Thoracic aorta (tissue), 2 donors: ENCODE measurements at regions not wholly inside any gene's neighbourhood (a gene's known extent, or its start where the extent isn't known, plus 50 kb on each side); places are given as distances from the start of the nearest gene placed in this dataset.

Experiments used
- ATAC-seq: fragments of 150-250 bp; one replicate; pipeline ENCODE4 v1.8.0; 2017; ENCODE audit warnings: low read depth; ENCODE audit not compliant: insufficient number of reproducible peaks, low FRiP score
- DNase-seq: peaks from one replicate; pipeline ENCODE4 v3.0.0-alpha.2; 2020; ENCODE audit warnings: low spot score
- H3K27ac ChIP-seq, 2 donors: fragments of 200-600 bp; sonication (generic); 1 replicate in 1 of 2; 2 replicates in 1 of 2; pipeline ENCODE4 v1.5.1; 2016; ENCODE audit warnings: mild to moderate bottlenecking in 2 of 2, moderate library complexity in 2 of 2
- H3K27me3 ChIP-seq: fragments of 200-600 bp; sonication (generic); replicated peaks from 2 replicates; pipeline ENCODE4 v1.6.0; 2016; ENCODE audit warnings: mild to moderate bottlenecking; ENCODE audit not compliant: insufficient read depth
- H3K36me3 ChIP-seq: fragments of 200-600 bp; sonication (generic); one replicate; pipeline ENCODE4 v1.5.1; 2016
- H3K4me1 ChIP-seq, 2 donors: fragments of 200-600 bp; sonication (generic); 1 replicate in 1 of 2; 2 replicates in 1 of 2; pipeline versions ENCODE4 v1.5.1 to v1.6.0; 2016; ENCODE audit warnings: low read depth in 2 of 2, mild to moderate bottlenecking in 1 of 2; ENCODE audit not compliant: control insufficient read depth in 1 of 2
- H3K4me3 ChIP-seq: fragments of 200-600 bp; sonication (generic); 2 replicates; pipeline ENCODE4 v1.5.1; 2016; ENCODE audit warnings: mild to moderate bottlenecking
- H3K9me3 ChIP-seq: fragments of 200-600 bp; sonication (generic); 2 replicates; pipeline ENCODE4 v1.5.1; 2016
- TF ChIP-seq, protein P1 (sequence below): fragments of 200-600 bp; sonication (generic); IDR thresholded peaks from one replicate; pipeline ENCODE4 v1.5.1; 2019; ENCODE audit warnings: antibody characterized with exemption

DNA sequence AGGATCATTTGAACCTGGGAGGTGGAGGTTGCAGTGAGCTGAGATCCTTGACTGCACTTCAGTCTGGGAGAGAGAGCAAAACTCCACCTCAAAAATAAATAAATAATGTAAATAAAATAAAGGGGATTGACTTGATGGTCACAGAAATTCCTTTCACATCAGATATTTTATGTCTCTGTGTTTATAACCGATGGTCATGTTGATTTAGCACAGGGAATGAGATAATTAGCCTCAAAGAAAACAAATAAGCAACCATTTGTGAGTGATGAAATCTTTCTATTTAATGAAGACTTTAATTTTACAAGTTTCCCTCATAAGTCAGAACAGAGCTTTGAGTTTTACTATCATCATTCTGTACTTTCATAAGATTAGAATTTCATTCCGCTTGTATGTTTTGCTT lies 64.8 kb upstream of the NUPR2 start:
- Histone ChIP-seq H3K36me3 (no peaks in the 10 kb centered on the region), H3K9me3 (no peaks in the 10 kb centered on the region), H3K27ac (no peak overlapping the region), H3K4me3 (no peak overlapping the region), H3K27me3 (no peaks in the 10 kb centered on the region), H3K4me1 (peaks cover 3% of the 10 kb centered on the region in 2 donors)
- DNase-seq (no peak), ATAC-seq (no peak)
- TF ChIP-seq, protein P1, sequence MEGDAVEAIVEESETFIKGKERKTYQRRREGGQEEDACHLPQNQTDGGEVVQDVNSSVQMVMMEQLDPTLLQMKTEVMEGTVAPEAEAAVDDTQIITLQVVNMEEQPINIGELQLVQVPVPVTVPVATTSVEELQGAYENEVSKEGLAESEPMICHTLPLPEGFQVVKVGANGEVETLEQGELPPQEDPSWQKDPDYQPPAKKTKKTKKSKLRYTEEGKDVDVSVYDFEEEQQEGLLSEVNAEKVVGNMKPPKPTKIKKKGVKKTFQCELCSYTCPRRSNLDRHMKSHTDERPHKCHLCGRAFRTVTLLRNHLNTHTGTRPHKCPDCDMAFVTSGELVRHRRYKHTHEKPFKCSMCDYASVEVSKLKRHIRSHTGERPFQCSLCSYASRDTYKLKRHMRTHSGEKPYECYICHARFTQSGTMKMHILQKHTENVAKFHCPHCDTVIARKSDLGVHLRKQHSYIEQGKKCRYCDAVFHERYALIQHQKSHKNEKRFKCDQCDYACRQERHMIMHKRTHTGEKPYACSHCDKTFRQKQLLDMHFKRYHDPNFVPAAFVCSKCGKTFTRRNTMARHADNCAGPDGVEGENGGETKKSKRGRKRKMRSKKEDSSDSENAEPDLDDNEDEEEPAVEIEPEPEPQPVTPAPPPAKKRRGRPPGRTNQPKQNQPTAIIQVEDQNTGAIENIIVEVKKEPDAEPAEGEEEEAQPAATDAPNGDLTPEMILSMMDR: no peak

DNA sequence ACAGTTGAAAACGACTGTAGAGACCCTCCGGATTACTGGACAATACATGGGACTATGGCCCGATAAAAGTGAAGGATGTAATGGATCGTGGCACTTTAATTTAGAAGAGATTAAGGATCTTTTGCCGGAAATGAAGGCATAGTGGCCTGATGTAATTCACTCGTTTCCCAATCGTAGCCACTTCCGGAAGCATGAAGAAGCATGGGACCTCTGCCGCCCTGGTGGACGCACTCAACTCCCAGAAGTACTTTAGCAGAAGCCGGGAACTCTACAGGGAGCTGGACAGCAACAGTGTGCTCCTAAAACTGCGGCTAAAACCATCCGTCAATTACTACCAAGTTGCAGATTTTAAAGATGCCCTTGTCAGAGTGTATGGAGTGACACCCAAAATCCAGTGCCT lies 59.6 kb upstream of the NUPR2 start:
- Histone ChIP-seq H3K27me3 (no peaks in the 10 kb centered on the region), H3K9me3 (no peaks in the 10 kb centered on the region), H3K4me1 (peaks cover 4 to 6% of the 10 kb centered on the region in 2 donors), H3K4me3 (peak overlapping the region; percentile 80), H3K36me3 (no peaks in the 10 kb centered on the region), H3K27ac (peak overlapping the region in 1 of 2 donors; percentile 74)
- no peak for DNase-seq
- TF ChIP-seq, protein P1: no peak
- ATAC-seq: no peak

DNA sequence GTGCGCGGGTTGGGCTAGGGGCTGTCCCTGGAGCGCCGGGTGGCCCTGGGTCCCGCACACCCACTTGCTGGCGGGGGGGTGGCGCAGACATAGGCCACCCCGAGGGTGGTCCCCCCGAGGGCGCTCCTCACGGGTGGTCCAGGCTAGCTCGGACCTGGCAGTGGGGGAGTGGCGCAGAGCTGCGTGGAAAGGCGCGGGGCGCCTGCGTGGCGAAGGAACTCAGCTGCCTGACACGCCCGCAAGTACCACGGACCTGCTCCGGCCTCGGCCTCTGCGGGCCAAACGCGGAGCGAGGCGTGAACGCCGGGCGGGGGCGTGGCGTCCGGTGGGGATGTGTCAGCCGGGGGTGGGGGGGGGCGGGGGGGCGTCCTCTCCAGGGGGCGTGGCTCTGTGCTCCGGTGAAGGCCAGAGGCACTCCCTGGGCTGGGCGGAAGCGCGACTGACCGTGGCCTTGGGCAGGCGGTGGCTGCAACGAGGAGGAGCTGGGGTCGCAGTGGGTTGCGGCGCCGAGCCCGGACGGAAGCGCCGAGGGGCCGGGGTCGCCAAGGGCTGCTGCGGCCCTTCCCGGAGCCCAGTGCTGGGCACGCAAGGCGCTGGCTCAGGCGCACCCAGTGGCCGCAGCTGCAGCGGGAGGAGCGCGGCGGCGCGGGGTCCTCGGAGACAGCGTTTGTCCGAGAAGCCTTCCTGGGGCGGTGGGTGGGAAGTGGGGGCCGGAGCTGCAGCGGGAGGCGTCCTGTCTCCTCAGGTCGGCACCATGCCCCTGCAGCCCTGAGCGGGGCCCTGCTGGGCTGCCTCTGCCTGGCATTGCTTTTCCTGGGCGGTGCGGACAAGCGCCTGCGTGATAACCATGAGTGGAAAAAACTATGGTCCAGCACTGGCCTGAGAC lies 58.9 kb upstream of the NUPR2 start:
- ATAC-seq (peak; percentile 62), DNase-seq (peak; percentile 19)
- Histone ChIP-seq H3K27ac (peak overlapping the region; percentile 74 to 75), H3K9me3 (no peaks in the 10 kb centered on the region), H3K4me3 (peak overlapping the region; percentile 80), H3K36me3 (no peaks in the 10 kb centered on the region), H3K4me1 (peaks cover 4 to 6% of the 10 kb centered on the region in 2 donors), H3K27me3 (no peaks in the 10 kb centered on the region)
- TF ChIP-seq, protein P1: no peak

DNA sequence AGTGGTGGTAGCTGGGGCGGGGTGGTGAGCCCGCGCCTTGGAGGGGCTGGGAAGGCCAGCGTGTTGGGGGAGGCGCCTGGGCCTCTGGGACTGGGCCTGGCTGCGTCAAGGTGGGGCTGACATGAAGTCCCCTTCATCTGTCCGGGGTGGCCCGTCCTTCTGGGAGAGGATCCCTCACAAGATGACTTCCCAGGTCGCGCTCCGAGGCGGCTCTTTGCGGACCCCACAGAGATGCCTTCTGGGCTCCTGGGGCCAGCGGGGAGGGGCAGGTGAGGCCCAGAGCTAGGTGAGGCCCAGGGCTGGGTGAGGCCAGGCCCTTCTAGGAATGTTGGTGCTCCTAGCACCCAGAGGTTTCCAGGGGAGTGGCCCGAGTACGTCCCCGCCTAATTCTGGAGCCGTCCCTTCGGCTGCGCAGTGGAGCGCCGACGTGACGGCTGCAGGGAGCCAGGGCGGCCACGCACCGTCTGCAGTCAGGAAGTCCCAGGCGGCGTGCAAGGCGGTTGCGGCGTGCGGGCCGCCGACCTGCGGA lies 58.2 kb upstream of the NUPR2 start:
- Histone ChIP-seq H3K36me3 (no peaks in the 10 kb centered on the region), H3K27ac (peak overlapping the region; percentile 66 to 75), H3K4me3 (peak overlapping the region; percentile 80), H3K4me1 (peaks cover 4 to 6% of the 10 kb centered on the region in 2 donors), H3K27me3 (no peaks in the 10 kb centered on the region), H3K9me3 (no peaks in the 10 kb centered on the region)
- no peak for ATAC-seq
- no peak for DNase-seq
- TF ChIP-seq, protein P1: no peak
